ENCODE measurements at regions not wholly inside any gene's neighbourhood (a gene's known extent, or its start where the extent isn't known, plus 50 kb on each side); places are given as distances from the start of the nearest gene placed in this dataset.

DNA sequence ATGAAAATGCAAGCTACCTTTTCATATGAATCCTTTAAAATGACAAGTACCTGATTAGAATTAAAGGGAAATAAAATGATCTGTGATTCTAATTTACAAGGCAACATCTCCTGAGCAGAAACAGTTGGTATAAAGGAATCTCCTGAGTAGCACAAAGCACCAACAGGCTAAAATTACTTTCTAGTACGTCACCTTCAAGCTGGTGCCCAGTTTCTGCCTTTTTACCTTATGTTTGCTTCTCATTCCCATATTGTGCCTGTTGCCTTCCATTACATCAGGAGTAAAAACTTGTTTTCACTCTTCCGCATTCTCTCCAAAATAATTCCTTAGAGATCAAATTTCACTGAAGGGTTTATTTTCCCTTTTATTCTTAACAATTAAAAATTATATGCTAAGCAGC is 587.1 kb upstream of the KCND2 start:
- H3K9me3 Mint-ChIP-seq = no peaks in the 10 kb centered on the region

GRCh38 chr7:119688831-119689230 is 584.1 kb upstream of the KCND2 start:
- DNase-seq = no peak
- Histone ChIP-seq H3K36me3 (ENCODE audit: control insufficient read depth, insufficient read depth, low read length) (no peaks in the 10 kb centered on the region), H3K27me3 (ENCODE audit: control insufficient read depth, insufficient read depth, low read length, poor library complexity, severe bottlenecking) (peaks cover 19% of the 10 kb centered on the region), H3K9me3 (ENCODE audit: control insufficient read depth, low read length) (no peaks in the 10 kb centered on the region), H3K9ac (ENCODE audit: extremely low read depth, low read length, poor library complexity, severe bottlenecking) (no peak overlapping the region), H3K4me1 (ENCODE audit: control insufficient read depth, insufficient read depth, low read length) (no peaks in the 10 kb centered on the region), H3K27ac (ENCODE audit: low read depth, low read length) (no peak overlapping the region), H3K4me3 (ENCODE audit: low read length) (no peak overlapping the region)
- H3K9me3 Mint-ChIP-seq = no peaks in the 10 kb centered on the region
- no peak for TF ChIP-seq CTCF (conservative IDR thresholded peaks at IDR 0.05)
- WGBS, 2 experiments (ENCODE audit: insufficient coverage in 1 of 2, insufficient read length in 1 of 2) = 84 to 100% methylated on average over 2 of the region's 2 CpGs
- no peak overlapping the region for H3K27ac Mint-ChIP-seq
- H3K4me1 Mint-ChIP-seq = no peaks in the 10 kb centered on the region
- peaks cover 1% of the 10 kb centered on the region for H3K27me3 Mint-ChIP-seq (ENCODE audit: insufficient read depth)
- H3K36me3 Mint-ChIP-seq (ENCODE audit: low read depth) = no peaks in the 10 kb centered on the region
- H3K4me3 Mint-ChIP-seq = no peak overlapping the region

More for the DNA sequence above, 587.1 kb upstream of the KCND2 start:
- no peak for DNase-seq
- no peaks in the 10 kb centered on the region for H3K4me1 Mint-ChIP-seq
- no peak overlapping the region for H3K4me3 Mint-ChIP-seq
- H3K27ac Mint-ChIP-seq = no peak overlapping the region
- no peak for TF ChIP-seq CTCF (conservative IDR thresholded peaks at IDR 0.05)
- Histone ChIP-seq H3K27ac (ENCODE audit: low read depth, low read length) (no peak overlapping the region), H3K9me3 (ENCODE audit: control insufficient read depth, low read length) (no peaks in the 10 kb centered on the region), H3K9ac (ENCODE audit: extremely low read depth, low read length, poor library complexity, severe bottlenecking) (no peak overlapping the region), H3K36me3 (ENCODE audit: control insufficient read depth, insufficient read depth, low read length) (no peaks in the 10 kb centered on the region), H3K27me3 (ENCODE audit: control insufficient read depth, insufficient read depth, low read length, poor library complexity, severe bottlenecking) (peaks cover 21% of the 10 kb centered on the region), H3K4me1 (ENCODE audit: control insufficient read depth, insufficient read depth, low read length) (no peaks in the 10 kb centered on the region), H3K4me3 (ENCODE audit: low read length) (no peak overlapping the region)
- H3K36me3 Mint-ChIP-seq (ENCODE audit: low read depth) = no peaks in the 10 kb centered on the region
- WGBS, 2 experiments (ENCODE audit: insufficient coverage in 1 of 2, insufficient read length in 1 of 2) = 87 to 100% methylated on average over 1 to 2 of the region's 2 CpGs
- peaks cover 1% of the 10 kb centered on the region for H3K27me3 Mint-ChIP-seq (ENCODE audit: insufficient read depth)

GRCh38 chr7:119692541-119692940 is 580.4 kb upstream of the KCND2 start:
- Histone ChIP-seq H3K27me3 (ENCODE audit: control insufficient read depth, insufficient read depth, low read length, poor library complexity, severe bottlenecking) (peaks cover 8% of the 10 kb centered on the region), H3K9ac (ENCODE audit: extremely low read depth, low read length, poor library complexity, severe bottlenecking) (no peak overlapping the region)
- no peak overlapping the region for H3K4me3 Mint-ChIP-seq

More at GRCh38 chr7:119692541-119692940, 580.4 kb upstream of the KCND2 start:
- Histone ChIP-seq H3K4me3 (ENCODE audit: low read length) (no peak overlapping the region), H3K27ac (ENCODE audit: low read depth, low read length) (no peak overlapping the region), H3K36me3 (ENCODE audit: control insufficient read depth, insufficient read depth, low read length) (no peaks in the 10 kb centered on the region), H3K4me1 (ENCODE audit: control insufficient read depth, insufficient read depth, low read length) (no peaks in the 10 kb centered on the region), H3K9me3 (ENCODE audit: control insufficient read depth, low read length) (no peaks in the 10 kb centered on the region)
- no peak for TF ChIP-seq CTCF (conservative IDR thresholded peaks at IDR 0.05)
- Mint-ChIP-seq H3K27me3 (ENCODE audit: insufficient read depth) (no peaks in the 10 kb centered on the region), H3K9me3 (peaks cover 4% of the 10 kb centered on the region), H3K4me1 (no peaks in the 10 kb centered on the region), H3K36me3 (ENCODE audit: low read depth) (no peaks in the 10 kb centered on the region), H3K27ac (no peak overlapping the region)
- no peak for DNase-seq
- 88 to 93% methylated on average over 3 of the region's 3 CpGs for WGBS, 2 experiments (ENCODE audit: insufficient coverage in 1 of 2, insufficient read length in 1 of 2)

All from endodermal cell (in vitro differentiated cells).